ENCODE measurements at regions not wholly inside any gene's neighbourhood (a gene's known extent, or its start where the extent isn't known, plus 50 kb on each side); places are given as distances from the start of the nearest gene placed in this dataset.

GRCh38 chr12:84550518-84550917 lies 362.1 kb downstream of the SLC6A15 start:
- DNase-seq (ENCODE audit: low read depth, low spot score): no peak
- no peak overlapping the region for H3K9ac ChIP-seq (ENCODE audit: insufficient read length, low read depth)
- no peak overlapping the region for H3K4me3 ChIP-seq (ENCODE audit: insufficient read length, low read depth)

DNA sequence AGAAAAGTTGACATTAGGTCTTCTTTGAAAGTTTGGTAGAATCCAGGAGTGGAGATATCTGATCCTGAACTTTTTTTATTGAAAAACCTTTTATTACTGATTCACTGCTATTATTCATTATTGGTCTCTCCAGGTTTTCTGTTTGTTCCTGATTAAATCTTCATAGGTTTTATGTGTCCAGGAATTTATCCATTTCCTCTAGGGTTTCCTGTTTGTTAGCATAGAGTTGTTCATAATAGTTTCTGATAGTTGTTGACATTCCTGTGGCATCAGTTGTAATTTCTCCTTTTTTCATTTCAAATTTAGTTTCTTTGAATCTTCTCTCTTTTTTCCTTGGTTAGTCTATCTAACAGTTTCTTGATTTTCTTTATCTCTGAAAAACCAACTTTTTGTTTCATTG lies 370.3 kb downstream of the SLC6A15 start:
- DNase-seq (ENCODE audit: low read depth, low spot score): no peak

More at GRCh38 chr12:84550518-84550917, 362.1 kb downstream of the SLC6A15 start:
- no peak for TF ChIP-seq ZNF274 (IDR thresholded peaks at IDR 0.05; ENCODE audit: low read depth, low read length)
- no peak for TF ChIP-seq YY1 (IDR thresholded peaks at IDR 0.05; ENCODE audit: insufficient read depth, insufficient read length)
- TF ChIP-seq SUZ12 (IDR thresholded peaks at IDR 0.05; ENCODE audit: extremely low read depth, insufficient read depth, insufficient read length): no peak
- H3K27me3 ChIP-seq (ENCODE audit: insufficient read depth, insufficient read length): no peaks in the 10 kb centered on the region
- H3K9me3 ChIP-seq (ENCODE audit: insufficient read depth, low read length): no peaks in the 10 kb centered on the region
- H3K4me1 ChIP-seq (ENCODE audit: insufficient read depth, insufficient read length): no peaks in the 10 kb centered on the region
- H3K36me3 ChIP-seq (ENCODE audit: insufficient read depth, insufficient read length, low read length): no peaks in the 10 kb centered on the region

GRCh38 chr12:84537666-84538065 lies 374.9 kb downstream of the SLC6A15 start:
- Histone ChIP-seq H3K4me3 (ENCODE audit: insufficient read length, low read depth) (no peak overlapping the region), H3K4me1 (ENCODE audit: insufficient read depth, insufficient read length) (no peaks in the 10 kb centered on the region), H3K27me3 (ENCODE audit: insufficient read depth, insufficient read length) (no peaks in the 10 kb centered on the region), H3K36me3 (ENCODE audit: insufficient read depth, insufficient read length, low read length) (no peaks in the 10 kb centered on the region), H3K9ac (ENCODE audit: insufficient read length, low read depth) (no peak overlapping the region), H3K9me3 (ENCODE audit: insufficient read depth, low read length) (peaks cover 8% of the 10 kb centered on the region; the same call in 1 of the 2 replicates)
- TF ChIP-seq ZNF274 (IDR thresholded peaks at IDR 0.05; ENCODE audit: low read depth, low read length) (no peak), SUZ12 (IDR thresholded peaks at IDR 0.05; ENCODE audit: extremely low read depth, insufficient read depth, insufficient read length) (no peak), YY1 (IDR thresholded peaks at IDR 0.05; ENCODE audit: insufficient read depth, insufficient read length) (no peak)
- DNase-seq (ENCODE audit: low read depth, low spot score): no peak

More for the DNA sequence above, 370.3 kb downstream of the SLC6A15 start:
- Histone ChIP-seq H3K27me3 (ENCODE audit: insufficient read depth, insufficient read length) (no peaks in the 10 kb centered on the region), H3K9ac (ENCODE audit: insufficient read length, low read depth) (no peak overlapping the region), H3K4me1 (ENCODE audit: insufficient read depth, insufficient read length) (no peaks in the 10 kb centered on the region), H3K9me3 (ENCODE audit: insufficient read depth, low read length) (no peaks in the 10 kb centered on the region), H3K4me3 (ENCODE audit: insufficient read length, low read depth) (no peak overlapping the region), H3K36me3 (ENCODE audit: insufficient read depth, insufficient read length, low read length) (no peaks in the 10 kb centered on the region)
- TF ChIP-seq YY1 (IDR thresholded peaks at IDR 0.05; ENCODE audit: insufficient read depth, insufficient read length): no peak
- no peak for TF ChIP-seq SUZ12 (IDR thresholded peaks at IDR 0.05; ENCODE audit: extremely low read depth, insufficient read depth, insufficient read length)
- no peak for TF ChIP-seq ZNF274 (IDR thresholded peaks at IDR 0.05; ENCODE audit: low read depth, low read length)

DNA sequence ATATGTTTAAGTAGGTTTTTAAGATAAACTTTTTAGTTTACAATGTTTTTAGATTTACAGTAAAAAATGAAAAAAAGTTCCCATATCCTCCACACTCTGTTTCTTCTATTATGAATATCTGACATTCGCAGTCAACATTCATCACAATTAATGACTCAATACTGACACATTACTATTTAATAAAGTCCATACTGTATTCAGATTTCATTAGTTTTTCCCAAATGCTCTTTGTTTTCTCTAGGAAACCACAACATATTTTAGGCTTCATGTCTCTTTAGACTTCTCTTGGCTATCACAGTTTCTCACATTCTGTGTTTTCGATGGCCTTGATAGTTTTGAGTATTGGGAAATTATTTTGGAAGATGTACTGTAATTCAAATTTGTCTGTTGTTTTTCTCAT lies 399.8 kb downstream of the SLC6A15 start:
- Histone ChIP-seq H3K9me3 (ENCODE audit: insufficient read depth, low read length) (no peaks in the 10 kb centered on the region), H3K9ac (ENCODE audit: insufficient read length, low read depth) (no peak overlapping the region), H3K4me3 (ENCODE audit: insufficient read length, low read depth) (no peak overlapping the region), H3K27me3 (ENCODE audit: insufficient read depth, insufficient read length) (no peaks in the 10 kb centered on the region), H3K36me3 (ENCODE audit: insufficient read depth, insufficient read length, low read length) (no peaks in the 10 kb centered on the region), H3K4me1 (ENCODE audit: insufficient read depth, insufficient read length) (no peaks in the 10 kb centered on the region)
- no peak for DNase-seq (ENCODE audit: low read depth, low spot score)
- no peak for TF ChIP-seq YY1 (IDR thresholded peaks at IDR 0.05; ENCODE audit: insufficient read depth, insufficient read length)
- no peak for TF ChIP-seq SUZ12 (IDR thresholded peaks at IDR 0.05; ENCODE audit: extremely low read depth, insufficient read depth, insufficient read length)
- no peak for TF ChIP-seq ZNF274 (IDR thresholded peaks at IDR 0.05; ENCODE audit: low read depth, low read length)

- Histone ChIP-seq H3K4me1 (ENCODE audit: insufficient read depth, insufficient read length) (no peaks in the 10 kb centered on the region), H3K36me3 (ENCODE audit: insufficient read depth, insufficient read length, low read length) (no peaks in the 10 kb centered on the region), H3K27me3 (ENCODE audit: insufficient read depth, insufficient read length) (no peaks in the 10 kb centered on the region), H3K9me3 (ENCODE audit: insufficient read depth, low read length) (no peaks in the 10 kb centered on the region), H3K9ac (ENCODE audit: insufficient read length, low read depth) (no peak overlapping the region), H3K4me3 (ENCODE audit: insufficient read length, low read depth) (no peak overlapping the region)
- TF ChIP-seq YY1 (IDR thresholded peaks at IDR 0.05; ENCODE audit: insufficient read depth, insufficient read length): no peak
- no peak for TF ChIP-seq ZNF274 (IDR thresholded peaks at IDR 0.05; ENCODE audit: low read depth, low read length)
- no peak for TF ChIP-seq SUZ12 (IDR thresholded peaks at IDR 0.05; ENCODE audit: extremely low read depth, insufficient read depth, insufficient read length)
- no peak for DNase-seq (ENCODE audit: low read depth, low spot score)
These were observed 403.7 kb downstream of the SLC6A15 start for GRCh38 chr12:84508851-84509260.

GRCh38 chr12:84507956-84508850 lies 404.4 kb downstream of the SLC6A15 start:
- no peaks in the 10 kb centered on the region for H3K36me3 ChIP-seq (ENCODE audit: insufficient read depth, insufficient read length, low read length)
- H3K4me3 ChIP-seq (ENCODE audit: insufficient read length, low read depth): no peak overlapping the region
- TF ChIP-seq ZNF274 (IDR thresholded peaks at IDR 0.05; ENCODE audit: low read depth, low read length): no peak
- TF ChIP-seq YY1 (IDR thresholded peaks at IDR 0.05; ENCODE audit: insufficient read depth, insufficient read length): no peak
- no peak for TF ChIP-seq SUZ12 (IDR thresholded peaks at IDR 0.05; ENCODE audit: extremely low read depth, insufficient read depth, insufficient read length)
- DNase-seq (ENCODE audit: low read depth, low spot score): no peak
- H3K4me1 ChIP-seq (ENCODE audit: insufficient read depth, insufficient read length): no peaks in the 10 kb centered on the region
- no peaks in the 10 kb centered on the region for H3K9me3 ChIP-seq (ENCODE audit: insufficient read depth, low read length)
- no peaks in the 10 kb centered on the region for H3K27me3 ChIP-seq (ENCODE audit: insufficient read depth, insufficient read length)
- H3K9ac ChIP-seq (ENCODE audit: insufficient read length, low read depth): no peak overlapping the region

GRCh38 chr12:84506282-84506681 lies 406.3 kb downstream of the SLC6A15 start:
- Histone ChIP-seq H3K36me3 (ENCODE audit: insufficient read depth, insufficient read length, low read length) (no peaks in the 10 kb centered on the region), H3K27me3 (ENCODE audit: insufficient read depth, insufficient read length) (no peaks in the 10 kb centered on the region), H3K4me1 (ENCODE audit: insufficient read depth, insufficient read length) (no peaks in the 10 kb centered on the region), H3K9me3 (ENCODE audit: insufficient read depth, low read length) (0 out of 2 replicates have a peak, but pooled peaks cover 6% of the 10 kb centered on the region), H3K4me3 (ENCODE audit: insufficient read length, low read depth) (no peak overlapping the region), H3K9ac (ENCODE audit: insufficient read length, low read depth) (no peak overlapping the region)
- DNase-seq (ENCODE audit: low read depth, low spot score): no peak
- TF ChIP-seq ZNF274 (IDR thresholded peaks at IDR 0.05; ENCODE audit: low read depth, low read length) (no peak), YY1 (IDR thresholded peaks at IDR 0.05; ENCODE audit: insufficient read depth, insufficient read length) (no peak), SUZ12 (IDR thresholded peaks at IDR 0.05; ENCODE audit: extremely low read depth, insufficient read depth, insufficient read length) (no peak)
